ENCODE measurements at regions not wholly inside any gene's neighbourhood (a gene's known extent, or its start where the extent isn't known, plus 50 kb on each side); places are given as distances from the start of the nearest gene placed in this dataset.
A peak's percentile ranks its signal among the peaks of the same experiment; 100 is the strongest.

DNA sequence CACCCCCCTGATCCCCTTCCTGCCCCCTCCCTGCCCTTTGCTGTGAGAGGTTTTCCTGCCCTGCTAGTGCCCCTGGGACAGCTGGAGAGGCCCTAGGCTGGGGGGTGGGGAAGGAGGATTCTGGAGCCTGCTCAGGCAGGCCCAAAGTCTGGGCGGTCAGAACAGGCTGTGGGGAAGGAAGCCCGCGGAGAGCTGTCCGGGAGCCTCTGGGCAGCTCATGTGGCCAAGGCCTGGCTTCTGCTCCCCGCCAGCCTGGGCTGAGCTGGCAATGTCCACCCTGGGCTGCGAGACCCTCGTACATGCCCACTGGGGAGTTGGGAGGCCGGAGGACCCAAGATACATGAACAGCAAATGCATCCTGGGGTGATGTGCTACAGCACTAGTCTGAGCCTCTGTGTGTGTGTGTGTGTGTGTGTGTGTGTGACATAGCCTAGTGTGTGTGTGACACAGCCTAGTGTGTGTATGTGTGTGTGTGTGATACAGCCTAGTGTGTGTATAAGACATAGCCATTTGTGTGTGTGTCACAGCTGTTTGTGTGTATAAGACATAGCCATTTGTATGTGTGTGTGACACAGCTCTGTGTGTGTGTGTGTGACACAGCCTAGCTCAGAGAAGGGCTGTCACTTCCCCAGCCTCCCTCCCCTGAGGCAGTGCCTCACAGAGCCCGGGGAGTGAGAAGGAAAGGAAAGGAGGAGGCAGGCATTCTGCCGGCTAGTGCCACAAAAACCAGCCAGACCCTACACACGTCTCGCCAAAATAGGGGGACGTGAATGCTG, 201.4 kb upstream of the CIBAR2 start:
- Histone ChIP-seq H3K9me2 (replicated peaks; ENCODE audit: control insufficient read depth, low read length) (no peaks in the 10 kb centered on the region), H3K4me3 (ENCODE audit: low read length) (no peak overlapping the region), H3K9me3 (ENCODE audit: control insufficient read depth, insufficient read depth, low read length) (no peaks in the 10 kb centered on the region), H3F3A (ENCODE audit: control insufficient read depth, insufficient read depth) (peaks cover 13% of the 10 kb centered on the region), H3K27ac (ENCODE audit: low read depth, low read length) (no peak overlapping the region), H3K4me2 (ENCODE audit: low read length) (peak overlapping the region; percentile 41; the same call in 1 of the 2 replicates), H3K36me3 (ENCODE audit: control insufficient read depth, low read length) (no peaks in the 10 kb centered on the region), H3K27me3 (ENCODE audit: control insufficient read depth, low read length) (no peaks in the 10 kb centered on the region), H3K79me2 (ENCODE audit: control insufficient read depth, low read length) (no peaks in the 10 kb centered on the region), H3K4me1 (ENCODE audit: control insufficient read depth, low read length) (peaks cover 64% of the 10 kb centered on the region), H4K20me1 (ENCODE audit: control insufficient read depth, insufficient read depth, low read depth, low read length) (no peaks in the 10 kb centered on the region)
- no peak for TF ChIP-seq EZH2phosphoT487 (IDR thresholded peaks at IDR 0.05; ENCODE audit: borderline replicate concordance, low read length)

DNA sequence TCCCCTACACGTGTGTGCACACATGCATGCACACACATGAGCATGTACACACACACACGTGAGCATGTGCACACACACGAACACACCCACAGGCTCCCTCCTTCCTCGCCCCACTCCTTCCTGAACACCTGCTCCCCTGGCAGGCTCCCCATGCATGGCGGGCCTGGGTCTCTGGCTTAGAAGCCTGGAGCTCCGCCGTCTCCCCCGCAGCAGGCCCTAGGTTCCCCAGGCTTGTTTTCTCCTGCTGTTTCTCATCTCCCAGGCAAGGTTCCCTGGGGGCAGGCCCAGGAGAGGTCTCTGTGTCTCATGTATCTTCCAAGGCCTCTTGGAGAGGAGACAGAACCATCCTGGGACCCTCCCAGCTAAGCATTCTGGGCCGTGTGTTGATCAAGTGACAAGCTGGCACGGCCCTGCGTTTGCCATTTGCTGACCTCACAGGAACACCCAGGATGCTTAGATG, 202.3 kb upstream of the CIBAR2 start:
- Histone ChIP-seq H3K4me2 (ENCODE audit: low read length) (no peak overlapping the region), H3K9me3 (ENCODE audit: control insufficient read depth, insufficient read depth, low read length) (no peaks in the 10 kb centered on the region), H3F3A (ENCODE audit: control insufficient read depth, insufficient read depth) (peaks cover 5% of the 10 kb centered on the region), H3K4me1 (ENCODE audit: control insufficient read depth, low read length) (peaks cover 55% of the 10 kb centered on the region), H3K9me2 (replicated peaks; ENCODE audit: control insufficient read depth, low read length) (no peaks in the 10 kb centered on the region), H3K27me3 (ENCODE audit: control insufficient read depth, low read length) (no peaks in the 10 kb centered on the region), H4K20me1 (ENCODE audit: control insufficient read depth, insufficient read depth, low read depth, low read length) (no peaks in the 10 kb centered on the region), H3K79me2 (ENCODE audit: control insufficient read depth, low read length) (no peaks in the 10 kb centered on the region), H3K4me3 (ENCODE audit: low read length) (no peak overlapping the region), H3K36me3 (ENCODE audit: control insufficient read depth, low read length) (no peaks in the 10 kb centered on the region), H3K27ac (ENCODE audit: low read depth, low read length) (no peak overlapping the region)
- TF ChIP-seq EZH2phosphoT487 (IDR thresholded peaks at IDR 0.05; ENCODE audit: borderline replicate concordance, low read length), result no peak
- TF ChIP-seq, protein P1, sequence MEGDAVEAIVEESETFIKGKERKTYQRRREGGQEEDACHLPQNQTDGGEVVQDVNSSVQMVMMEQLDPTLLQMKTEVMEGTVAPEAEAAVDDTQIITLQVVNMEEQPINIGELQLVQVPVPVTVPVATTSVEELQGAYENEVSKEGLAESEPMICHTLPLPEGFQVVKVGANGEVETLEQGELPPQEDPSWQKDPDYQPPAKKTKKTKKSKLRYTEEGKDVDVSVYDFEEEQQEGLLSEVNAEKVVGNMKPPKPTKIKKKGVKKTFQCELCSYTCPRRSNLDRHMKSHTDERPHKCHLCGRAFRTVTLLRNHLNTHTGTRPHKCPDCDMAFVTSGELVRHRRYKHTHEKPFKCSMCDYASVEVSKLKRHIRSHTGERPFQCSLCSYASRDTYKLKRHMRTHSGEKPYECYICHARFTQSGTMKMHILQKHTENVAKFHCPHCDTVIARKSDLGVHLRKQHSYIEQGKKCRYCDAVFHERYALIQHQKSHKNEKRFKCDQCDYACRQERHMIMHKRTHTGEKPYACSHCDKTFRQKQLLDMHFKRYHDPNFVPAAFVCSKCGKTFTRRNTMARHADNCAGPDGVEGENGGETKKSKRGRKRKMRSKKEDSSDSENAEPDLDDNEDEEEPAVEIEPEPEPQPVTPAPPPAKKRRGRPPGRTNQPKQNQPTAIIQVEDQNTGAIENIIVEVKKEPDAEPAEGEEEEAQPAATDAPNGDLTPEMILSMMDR (IDR thresholded peaks at IDR 0.05; ENCODE audit: low read depth, low read length, poor library complexity, severe bottlenecking), result no peak

DNA sequence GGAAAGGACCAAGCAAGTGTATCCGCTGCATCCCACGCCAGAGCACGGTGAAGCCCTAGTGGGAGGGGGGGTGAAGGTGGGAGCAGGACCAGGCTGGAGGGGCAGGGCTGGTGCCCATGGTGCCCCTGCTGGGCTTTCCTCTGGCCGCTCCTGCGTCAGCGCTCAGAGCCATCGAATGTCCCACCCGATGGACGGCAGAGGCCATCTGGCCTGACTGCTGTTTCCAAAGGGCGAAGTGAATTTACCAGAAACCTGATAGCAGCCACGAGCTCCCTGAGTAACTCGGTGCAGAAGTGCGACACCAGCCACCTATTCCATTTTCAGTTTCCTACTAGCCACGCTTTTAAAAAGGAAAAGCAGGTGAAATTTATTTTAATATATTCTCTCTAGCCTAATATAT, 203.6 kb upstream of the CIBAR2 start:
- Histone ChIP-seq H3K4me1 (ENCODE audit: control insufficient read depth, low read length) (peaks cover 42% of the 10 kb centered on the region), H3F3A (ENCODE audit: control insufficient read depth, insufficient read depth) (no peaks in the 10 kb centered on the region), H4K20me1 (ENCODE audit: control insufficient read depth, insufficient read depth, low read depth, low read length) (no peaks in the 10 kb centered on the region), H3K27ac (ENCODE audit: low read depth, low read length) (no peak overlapping the region), H3K36me3 (ENCODE audit: control insufficient read depth, low read length) (no peaks in the 10 kb centered on the region), H3K4me3 (ENCODE audit: low read length) (no peak overlapping the region), H3K9me3 (ENCODE audit: control insufficient read depth, insufficient read depth, low read length) (no peaks in the 10 kb centered on the region), H3K79me2 (ENCODE audit: control insufficient read depth, low read length) (no peaks in the 10 kb centered on the region), H3K4me2 (ENCODE audit: low read length) (no peak overlapping the region), H3K27me3 (ENCODE audit: control insufficient read depth, low read length) (no peaks in the 10 kb centered on the region), H3K9me2 (replicated peaks; ENCODE audit: control insufficient read depth, low read length) (no peaks in the 10 kb centered on the region)
- TF ChIP-seq, protein P1 (IDR thresholded peaks at IDR 0.05; ENCODE audit: low read depth, low read length, poor library complexity, severe bottlenecking), result no peak
- no peak for TF ChIP-seq EZH2phosphoT487 (IDR thresholded peaks at IDR 0.05; ENCODE audit: borderline replicate concordance, low read length)

DNA sequence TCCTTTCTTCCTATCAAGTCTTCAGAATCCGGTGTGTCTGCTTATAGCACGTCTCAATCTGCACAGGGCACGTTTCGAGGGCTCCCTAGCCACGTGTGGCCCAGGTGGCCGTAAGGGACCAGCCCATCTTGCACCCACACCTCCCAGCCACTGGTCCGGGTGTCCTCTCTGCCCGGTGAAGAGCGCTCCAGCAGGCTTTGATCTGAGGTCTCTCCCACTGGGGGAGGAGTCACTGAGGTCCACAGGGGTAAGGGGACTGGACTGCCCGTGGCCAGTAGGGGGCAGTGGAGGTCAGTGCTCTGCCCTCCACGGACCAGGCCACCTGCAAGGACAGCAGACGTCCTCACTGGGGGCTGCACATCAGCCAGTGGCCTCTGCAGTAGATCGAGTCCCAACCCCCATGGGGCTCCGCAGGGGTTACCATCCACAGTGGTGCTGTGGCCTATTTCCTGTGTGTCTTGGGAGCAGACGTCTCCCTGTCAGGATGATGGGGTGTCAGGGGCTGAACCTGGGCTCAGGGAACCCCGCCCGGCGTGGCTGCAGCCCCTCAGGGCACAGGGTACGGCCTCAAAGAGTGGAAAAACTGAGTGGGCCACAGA, 204.1 kb upstream of the CIBAR2 start:
- Histone ChIP-seq H3K36me3 (ENCODE audit: control insufficient read depth, low read length) (no peaks in the 10 kb centered on the region), H3K9me3 (ENCODE audit: control insufficient read depth, insufficient read depth, low read length) (no peaks in the 10 kb centered on the region), H3K4me2 (ENCODE audit: low read length) (no peak overlapping the region), H3K4me3 (ENCODE audit: low read length) (no peak overlapping the region), H4K20me1 (ENCODE audit: control insufficient read depth, insufficient read depth, low read depth, low read length) (no peaks in the 10 kb centered on the region), H3K4me1 (ENCODE audit: control insufficient read depth, low read length) (peaks cover 36% of the 10 kb centered on the region), H3K9me2 (replicated peaks; ENCODE audit: control insufficient read depth, low read length) (no peaks in the 10 kb centered on the region), H3K27me3 (ENCODE audit: control insufficient read depth, low read length) (no peaks in the 10 kb centered on the region), H3K27ac (ENCODE audit: low read depth, low read length) (no peak overlapping the region), H3F3A (ENCODE audit: control insufficient read depth, insufficient read depth) (no peaks in the 10 kb centered on the region), H3K79me2 (ENCODE audit: control insufficient read depth, low read length) (no peaks in the 10 kb centered on the region)
- TF ChIP-seq, protein P1 (IDR thresholded peaks at IDR 0.05; ENCODE audit: low read depth, low read length, poor library complexity, severe bottlenecking), result peak; percentile 90
- TF ChIP-seq EZH2phosphoT487 (IDR thresholded peaks at IDR 0.05; ENCODE audit: borderline replicate concordance, low read length), result no peak
